IMR-90 (cell line): ENCODE measurements at regions not wholly inside any gene's neighbourhood (a gene's known extent, or its start where the extent isn't known, plus 50 kb on each side); places are given as distances from the start of the nearest gene placed in this dataset.

Experiments used
- ATAC-seq: fragments of 200-7000 bp; cut with Tn5 transposase; 2 replicates; pipeline ENCODE4 v1.9.1; 2020; ENCODE audit warnings: low read depth, mild to moderate bottlenecking, moderate library complexity
- BruUV-seq: library from RNA; stranded (reverse); fragments of 400-500 nt; replicated peaks from 2 replicates; lab custom pipeline; 2021; lab: Mats Ljungman, UMichigan
- CTCF ChIA-PET: fragments of 300-600 bp; formaldehyde crosslinking; extraction: SDS; loops from one replicate; lab custom pipeline; 2021; ENCODE audit warnings: antibody characterized with exemption; lab: Yijun Ruan, JAX
- POLR2A ChIA-PET: fragments of 300-600 bp; sonication (Branson Sonifier 250); formaldehyde crosslinking; loops from one replicate; lab custom pipeline; 2022; ENCODE audit warnings: antibody characterized with exemption; ENCODE audit not compliant: unreplicated experiment; lab: Charles Lee
- DNase-seq: peaks from one replicate; pipeline ENCODE4 v3.0.0; 2013
- H2AFZ ChIP-seq: replicated peaks from 2 replicates; pipeline ENCODE3; 2013; ENCODE audit warnings: low read length, mild to moderate bottlenecking; ENCODE audit not compliant: poor library complexity
- H2AK5ac ChIP-seq: 2 replicates; pipeline ENCODE4 v1.6.1; 2013; ENCODE audit warnings: low read depth, low read length, inconsistent platforms
- H2AK9ac ChIP-seq: replicated peaks from 2 replicates; pipeline ENCODE3; 2013; ENCODE audit warnings: mild to moderate bottlenecking, low read depth, low read length, moderate library complexity; ENCODE audit not compliant: poor library complexity
- H2BK120ac ChIP-seq: 2 replicates; pipeline ENCODE4 v1.6.1; 2013; ENCODE audit warnings: low read depth, low read length, inconsistent platforms
- H2BK15ac ChIP-seq: 3 replicates; pipeline ENCODE4 v1.6.1; 2013; ENCODE audit warnings: low read depth, low read length, inconsistent platforms
- H2BK20ac ChIP-seq: 2 replicates; pipeline ENCODE4 v1.6.1; 2013; ENCODE audit warnings: low read depth, mild to moderate bottlenecking, inconsistent platforms, low read length, moderate library complexity
- H2BK5ac ChIP-seq: 2 replicates; pipeline ENCODE4 v1.6.1; 2013; ENCODE audit warnings: mild to moderate bottlenecking, low read depth, low read length, inconsistent platforms; ENCODE audit not compliant: poor library complexity, severe bottlenecking
- H3K14ac ChIP-seq: replicated peaks from 2 replicates; pipeline ENCODE4 v1.6.1; 2013; ENCODE audit warnings: low read depth, low read length, inconsistent platforms
- H3K18ac ChIP-seq: 2 replicates; pipeline ENCODE4 v1.6.1; 2013; ENCODE audit warnings: low read depth, low read length, control low read depth
- H3K23ac ChIP-seq: 2 replicates; pipeline ENCODE4 v1.6.1; 2013; ENCODE audit warnings: low read depth, low read length, inconsistent platforms
- H3K27ac ChIP-seq: 2 replicates; pipeline ENCODE4 v1.5.1; 2013; ENCODE audit warnings: mild to moderate bottlenecking, control low read depth, low read length; ENCODE audit not compliant: insufficient read depth
- H3K27me3 ChIP-seq: 2 replicates; pipeline ENCODE4 v1.6.1; 2013; ENCODE audit warnings: low read length; ENCODE audit not compliant: control insufficient read depth, insufficient read depth
- H3K36me3 ChIP-seq: 2 replicates; pipeline ENCODE4 v1.6.1; 2013; ENCODE audit warnings: low read length, mixed read lengths; ENCODE audit not compliant: control insufficient read depth, insufficient read depth
- H3K4ac ChIP-seq: 2 replicates; pipeline ENCODE4 v1.6.1; 2013; ENCODE audit warnings: low read depth, low read length, inconsistent platforms
- H3K4me1 ChIP-seq: 2 replicates; pipeline ENCODE4 v1.6.1; 2013; ENCODE audit warnings: low read length, mixed read lengths; ENCODE audit not compliant: control insufficient read depth, insufficient read depth
- H3K4me2 ChIP-seq: 2 replicates; pipeline ENCODE4 v1.6.1; 2013; ENCODE audit warnings: low read depth, mild to moderate bottlenecking, control low read depth, low read length, moderate library complexity
- H3K4me3 ChIP-seq: 2 replicates; pipeline ENCODE4 v1.5.1; 2013; ENCODE audit warnings: low read depth, mild to moderate bottlenecking, control low read depth, low read length, moderate library complexity; ENCODE audit not compliant: insufficient read depth
- H3K56ac ChIP-seq: 2 replicates; pipeline ENCODE4 v1.6.1; 2013; ENCODE audit warnings: low read length, inconsistent platforms; ENCODE audit not compliant: insufficient read depth; ENCODE audit errors: extremely low read depth
- H3K79me1 ChIP-seq, 2 experiments: 2 replicates each; pipeline ENCODE4 v1.6.1; 2013; ENCODE audit warnings: low read length in 2 of 2, inconsistent platforms in 1 of 2, low read depth in 1 of 2
- H3K9ac ChIP-seq: 2 replicates; pipeline ENCODE4 v1.6.1; 2013; ENCODE audit warnings: low read depth, low read length, control low read depth
- H3K9me1 ChIP-seq: 2 replicates; pipeline ENCODE4 v1.6.1; 2013; ENCODE audit warnings: low read length, inconsistent platforms; ENCODE audit not compliant: insufficient read depth
- H3K9me3 ChIP-seq: 2 replicates; pipeline ENCODE4 v1.6.1; 2013; ENCODE audit warnings: low read length; ENCODE audit not compliant: control insufficient read depth, insufficient read depth
- H4K20me1 ChIP-seq: 2 replicates; pipeline ENCODE4 v1.6.1; 2013; ENCODE audit warnings: low read length, inconsistent platforms; ENCODE audit not compliant: insufficient read depth
- H4K5ac ChIP-seq: 2 replicates; pipeline ENCODE4 v1.6.1; 2013; ENCODE audit warnings: mild to moderate bottlenecking, low read depth, low read length, control low read depth
- H4K8ac ChIP-seq, 2 experiments: 2 replicates each; pipeline ENCODE4 v1.6.1; 2013; ENCODE audit warnings: low read depth in 2 of 2, low read length in 2 of 2, control low read depth in 1 of 2, inconsistent platforms in 1 of 2
- H4K91ac ChIP-seq: 2 replicates; pipeline ENCODE4 v1.6.1; 2013; ENCODE audit warnings: low read depth, low read length, inconsistent platforms; ENCODE audit not compliant: insufficient read depth
- CEBPB ChIP-seq: IDR thresholded peaks from 2 replicates; pipeline ENCODE4 v1.6.1; 2012; ENCODE audit warnings: low read depth, low read length, improper control_type of control experiment
- CHD1 ChIP-seq: IDR thresholded peaks from 2 replicates; pipeline ENCODE4 v1.6.1; 2012; ENCODE audit warnings: low read depth, low read length, improper control_type of control experiment
- CTCF ChIP-seq: conservative IDR thresholded peaks from 2 replicates; pipeline ENCODE4 v1.5.1; 2012; ENCODE audit warnings: mild to moderate bottlenecking, low read depth, low read length, improper control_type of control experiment
- POLR2A ChIP-seq: IDR thresholded peaks from 2 replicates; pipeline ENCODE4 v1.6.1; 2012; ENCODE audit warnings: mild to moderate bottlenecking, low read depth, low read length
- RCOR1 ChIP-seq: IDR thresholded peaks from 2 replicates; pipeline ENCODE4 v1.6.1; 2012; ENCODE audit warnings: mild to moderate bottlenecking, low read length, improper control_type of control experiment; ENCODE audit not compliant: insufficient replicate concordance
- WGBS, 2 experiments: methylation state at CpG; one replicate each; pipeline versions ENCODE4 v1.1.5 to v1.1.7; 2013; ENCODE audit warnings: missing lambda C conversion rate in 2 of 2; ENCODE audit not compliant: insufficient read length in 1 of 2; ENCODE audit errors: extremely low coverage in 2 of 2; 5-methylcytosine and 5-hydroxymethylcytosine counted together
- dilution Hi-C: fragments of 300-500 bp; cut with HindIII; formaldehyde crosslinking; loops from one replicate; pipeline ENCODE4 v1.14.3; 2018; ENCODE audit warnings: low sequenced_read_pairs; ENCODE audit not compliant: unreplicated experiment
- in situ Hi-C: fragments of 300-500 bp; cut with MboI; formaldehyde crosslinking; loops from 3 replicates; pipeline ENCODE4 v1.14.3; 2019; ENCODE audit warnings: low sequenced_read_pairs, inconsistent platforms, mixed read lengths
- intact Hi-C: fragments of 100-400 bp; cut with micrococcal nuclease; formaldehyde crosslinking; loops from 2 replicates; pipeline ENCODE4 v1.10.0; 2022
- TF ChIP-seq, protein P1 (sequence below): fragments of 150-350 bp; IDR thresholded peaks from 2 replicates; pipeline ENCODE4 v1.6.1; 2016; ENCODE audit warnings: low read depth, mild to moderate bottlenecking, low read length, moderate library complexity, borderline replicate concordance

DNA sequence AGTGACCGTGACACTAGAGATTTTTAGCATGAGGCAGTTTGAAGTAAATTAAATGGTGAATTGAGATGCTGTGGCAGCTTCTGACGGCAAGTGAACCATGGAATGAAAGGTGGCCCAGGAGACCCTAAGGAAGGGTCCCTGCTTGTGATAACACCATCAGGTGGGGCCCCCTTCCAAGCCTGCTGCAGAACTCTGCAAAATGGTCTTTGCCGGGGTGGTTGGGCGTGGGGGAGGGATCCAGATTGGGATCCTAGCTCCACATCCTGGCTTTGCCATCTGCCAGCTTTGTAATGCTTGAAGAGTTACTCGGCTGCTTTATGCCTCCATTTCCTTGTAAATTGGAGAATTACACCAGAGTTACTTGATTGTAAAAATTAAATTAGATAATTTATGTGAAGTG, 222.6 kb upstream of the NFE2L3 start:
- dilution Hi-C loops = no loop called here
- Histone ChIP-seq H2AK5ac (no peak overlapping the region), H3K4me1 (no peaks in the 10 kb centered on the region), H2BK20ac (no peak overlapping the region), H2BK5ac (no peak overlapping the region), H3K9ac (no peak overlapping the region), H3K79me1 (no peaks in the 10 kb centered on the region), H4K8ac (no peak overlapping the region), H2AFZ (no peak overlapping the region), H3K56ac (no peak overlapping the region), H2AK9ac (no peak overlapping the region), H2BK15ac (no peak overlapping the region), H3K4me3 (no peak overlapping the region), H4K5ac (no peak overlapping the region), H3K36me3 (no peaks in the 10 kb centered on the region), H3K4me2 (no peak overlapping the region), H3K27me3 (no peaks in the 10 kb centered on the region), H3K9me3 (no peaks in the 10 kb centered on the region), H4K91ac (no peak overlapping the region), H3K9me1 (no peaks in the 10 kb centered on the region), H3K14ac (no peak overlapping the region), H4K20me1 (no peaks in the 10 kb centered on the region), H3K27ac (no peak overlapping the region), H2BK120ac (no peak overlapping the region), H3K23ac (no peak overlapping the region), H3K4ac (no peak overlapping the region), H3K18ac (no peak overlapping the region)
- ChIA-PET POLR2A (interaction anchor here (0.7 kb wide), 1 partner anchor 1433 kb away, joined by 3 read pairs; no protein-coding TSS in a partner anchor), CTCF (no interaction called here)
- no peak for ATAC-seq
- no CpG with 5 or more reads among the region's 5 CpGs for WGBS, 2 experiments
- no peak for TF ChIP-seq POLR2A
- no peak for TF ChIP-seq CHD1
- TF ChIP-seq, protein P1, sequence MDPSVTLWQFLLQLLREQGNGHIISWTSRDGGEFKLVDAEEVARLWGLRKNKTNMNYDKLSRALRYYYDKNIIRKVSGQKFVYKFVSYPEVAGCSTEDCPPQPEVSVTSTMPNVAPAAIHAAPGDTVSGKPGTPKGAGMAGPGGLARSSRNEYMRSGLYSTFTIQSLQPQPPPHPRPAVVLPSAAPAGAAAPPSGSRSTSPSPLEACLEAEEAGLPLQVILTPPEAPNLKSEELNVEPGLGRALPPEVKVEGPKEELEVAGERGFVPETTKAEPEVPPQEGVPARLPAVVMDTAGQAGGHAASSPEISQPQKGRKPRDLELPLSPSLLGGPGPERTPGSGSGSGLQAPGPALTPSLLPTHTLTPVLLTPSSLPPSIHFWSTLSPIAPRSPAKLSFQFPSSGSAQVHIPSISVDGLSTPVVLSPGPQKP = no peak
- TF ChIP-seq CEBPB = no peak
- no peak for TF ChIP-seq CTCF
- no peak for TF ChIP-seq RCOR1
- no peak for DNase-seq
- intact Hi-C loops = no loop called here
- no TSS peak for BruUV-seq
- in situ Hi-C loops = no loop called here
